Cortex of kidney (tissue), 1 donor: ENCODE measurements at regions not wholly inside any gene's neighbourhood (a gene's known extent, or its start where the extent isn't known, plus 50 kb on each side); places are given as distances from the start of the nearest gene placed in this dataset.

Experiments
- DNase-seq: peaks from one replicate; lab custom pipeline; 2025; lab: John Stamatoyannopoulos, UW

GRCh38 chr5:81914696-81915095 lies 57.1 kb upstream of the ATG10 start:
- DNase-seq, result no peak

- DNase-seq, result no peak
Measured at GRCh38 chr5:81912933-81913332, 58.9 kb upstream of the ATG10 start.

DNA sequence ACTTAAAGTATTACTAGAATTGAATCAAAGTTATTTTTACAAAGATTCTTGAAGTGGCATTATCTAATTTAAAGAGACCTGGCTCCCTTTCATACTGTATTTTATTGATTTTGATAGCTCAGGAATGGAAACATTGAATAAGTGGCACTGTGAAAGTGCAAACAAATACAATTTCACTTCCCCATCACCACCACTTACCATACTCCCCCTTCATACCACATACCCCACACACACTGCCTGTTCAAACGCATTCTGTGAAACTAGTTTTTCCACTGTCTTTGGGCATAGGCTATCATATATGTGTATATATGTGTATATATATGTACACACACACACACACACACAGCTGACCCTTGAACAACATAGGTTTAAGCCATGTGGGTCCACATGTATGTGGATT lies 62.1 kb upstream of the ATG10 start:
- DNase-seq, result no peak

DNA sequence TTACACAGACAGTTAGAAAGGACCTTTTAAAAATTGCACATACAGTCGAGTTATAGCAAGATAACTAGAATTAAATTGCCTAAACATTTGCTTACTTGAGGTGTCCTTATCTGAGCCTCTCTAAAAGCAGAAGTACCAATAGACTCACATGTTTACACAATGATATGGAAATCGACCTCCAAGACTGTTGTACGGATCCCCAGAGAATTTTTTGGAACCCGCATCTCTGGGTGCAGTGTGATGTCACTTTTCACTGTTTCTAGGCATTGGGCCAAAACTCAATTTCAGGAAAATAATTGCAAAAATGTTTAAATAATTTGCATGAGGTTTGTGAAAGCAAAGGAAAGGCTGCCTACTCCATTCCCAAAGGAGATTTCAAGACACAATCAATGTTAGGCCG lies 63.1 kb upstream of the ATG10 start:
- DNase-seq, result no peak

DNA sequence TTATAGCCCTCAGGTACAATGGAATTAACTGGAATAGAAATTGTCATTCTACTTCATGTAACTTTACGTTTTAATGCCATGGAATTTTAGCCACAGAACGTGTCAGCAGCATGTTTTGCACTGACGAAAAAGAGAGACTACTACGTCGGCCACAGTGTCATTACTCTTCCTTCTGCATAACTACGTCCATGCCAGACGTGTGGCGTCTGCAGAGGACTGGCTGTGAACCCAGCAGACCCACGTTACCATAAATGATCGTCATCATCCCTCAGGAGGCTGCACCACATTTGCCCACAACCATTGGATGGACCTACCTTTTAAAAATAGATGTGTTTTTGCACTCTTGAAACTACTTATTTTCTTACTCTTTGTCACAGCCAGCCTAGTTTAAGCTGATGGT lies 63.8 kb upstream of the ATG10 start:
- no peak for DNase-seq

- DNase-seq, result no peak
Measured at GRCh38 chr5:81907012-81907635, 64.7 kb upstream of the ATG10 start.

GRCh38 chr5:81906086-81906485 lies 65.7 kb upstream of the ATG10 start:
- no peak for DNase-seq

DNA sequence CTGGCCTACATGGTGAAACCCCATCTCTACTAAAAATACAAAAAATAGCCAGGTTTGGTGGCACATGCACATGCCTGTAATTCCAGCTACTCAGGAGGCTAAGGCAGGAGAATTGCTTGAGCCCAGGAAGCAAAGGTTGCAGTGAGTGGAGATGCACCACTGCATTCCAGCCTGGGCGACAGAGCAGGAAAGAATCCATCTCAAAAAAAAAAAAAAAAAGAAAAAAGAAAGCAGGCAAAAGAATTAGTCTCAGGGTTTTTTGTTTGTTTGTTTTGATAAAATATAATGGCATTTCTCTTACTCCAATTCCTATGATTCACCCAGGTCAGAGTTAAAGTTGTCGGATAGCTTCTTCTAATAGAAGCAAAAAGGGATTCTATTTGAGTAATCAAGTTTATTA lies 67.0 kb upstream of the ATG10 start:
- no peak for DNase-seq

GRCh38 chr5:81904166-81904565 lies 67.7 kb upstream of the ATG10 start:
- DNase-seq, result no peak

DNA sequence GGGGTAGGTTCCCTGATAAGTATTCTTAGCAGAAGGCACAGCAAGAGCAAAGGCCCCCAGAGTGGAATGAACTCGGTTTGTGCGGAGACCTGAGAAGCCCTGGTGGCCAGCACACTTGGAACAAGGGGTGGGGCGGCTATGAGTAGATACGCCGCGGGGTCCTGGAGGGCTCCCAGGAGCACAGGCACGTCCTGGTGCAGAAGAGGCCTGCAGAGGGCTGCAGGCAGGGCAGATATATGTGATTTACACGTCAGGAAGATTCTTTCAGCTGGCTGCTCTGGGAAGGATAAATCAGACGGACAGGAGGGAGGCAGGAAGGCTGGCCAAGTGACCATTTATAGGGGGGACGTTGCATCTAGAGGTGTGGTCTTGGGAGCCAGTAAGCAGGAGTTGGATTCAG lies 70.2 kb upstream of the ATG10 start:
- DNase-seq, result no peak

DNA sequence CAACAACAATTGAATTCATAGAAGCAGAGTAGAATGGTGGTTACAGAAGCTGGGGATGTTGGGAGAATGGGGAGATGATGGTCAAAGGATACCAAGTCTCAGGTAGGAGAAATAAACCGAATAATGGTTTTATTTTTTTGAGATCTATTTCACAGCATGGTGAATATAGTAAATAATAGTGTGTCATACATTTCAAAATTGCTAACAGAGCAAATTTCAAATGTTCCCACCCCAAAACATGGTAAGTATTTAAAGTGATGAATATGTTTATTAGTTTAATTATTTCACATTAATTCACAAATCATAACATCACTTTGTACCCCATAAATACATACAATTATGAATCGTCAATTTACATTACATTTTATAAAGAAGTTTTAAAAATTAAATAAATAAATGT lies 72.7 kb upstream of the ATG10 start:
- DNase-seq, result no peak

GRCh38 chr5:81898403-81898802 lies 73.4 kb upstream of the ATG10 start:
- DNase-seq, result no peak

GRCh38 chr5:81896764-81897163 lies 75.1 kb upstream of the ATG10 start:
- DNase-seq, result no peak

GRCh38 chr5:81895307-81895706 lies 76.5 kb upstream of the ATG10 start:
- no peak for DNase-seq

DNA sequence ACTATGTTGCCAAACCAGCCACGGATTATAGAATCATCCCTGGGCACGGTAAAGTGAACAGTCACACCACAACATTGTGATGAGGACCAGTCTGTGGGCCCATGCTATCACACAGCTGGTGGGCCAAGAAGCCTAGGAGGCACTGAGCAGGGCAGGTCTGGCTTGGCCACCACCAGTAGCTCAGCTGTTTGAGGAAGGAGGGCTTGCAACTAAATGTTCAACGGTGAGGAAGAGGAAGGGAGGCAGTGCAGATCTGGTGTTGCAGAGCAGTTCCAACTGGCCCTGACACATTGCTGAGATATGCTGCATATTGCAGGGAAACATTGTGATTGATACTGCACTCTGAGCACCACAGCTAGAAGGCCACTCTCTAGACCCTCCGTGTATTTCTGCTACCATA lies 77.9 kb upstream of the ATG10 start:
- DNase-seq, result no peak

DNA sequence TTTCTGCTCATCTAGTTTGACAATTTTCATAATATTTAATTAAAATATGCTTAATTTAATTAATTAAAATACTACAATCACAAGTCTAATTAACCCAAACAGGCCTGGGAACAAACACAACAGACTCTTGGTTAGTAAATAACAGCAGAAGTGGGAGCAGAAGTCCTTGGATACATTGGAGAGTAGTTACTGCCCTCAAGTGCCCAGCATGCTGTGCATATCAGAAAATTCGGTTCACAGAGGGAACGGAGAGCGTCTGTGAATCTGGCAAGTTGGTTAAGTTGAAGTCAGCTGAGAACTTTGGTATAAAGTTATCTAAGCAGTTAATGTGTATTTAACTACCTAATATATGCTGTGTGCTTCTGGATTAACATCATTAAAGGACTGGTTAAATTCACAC lies 87.0 kb upstream of the ATG10 start:
- DNase-seq, result no peak

DNA sequence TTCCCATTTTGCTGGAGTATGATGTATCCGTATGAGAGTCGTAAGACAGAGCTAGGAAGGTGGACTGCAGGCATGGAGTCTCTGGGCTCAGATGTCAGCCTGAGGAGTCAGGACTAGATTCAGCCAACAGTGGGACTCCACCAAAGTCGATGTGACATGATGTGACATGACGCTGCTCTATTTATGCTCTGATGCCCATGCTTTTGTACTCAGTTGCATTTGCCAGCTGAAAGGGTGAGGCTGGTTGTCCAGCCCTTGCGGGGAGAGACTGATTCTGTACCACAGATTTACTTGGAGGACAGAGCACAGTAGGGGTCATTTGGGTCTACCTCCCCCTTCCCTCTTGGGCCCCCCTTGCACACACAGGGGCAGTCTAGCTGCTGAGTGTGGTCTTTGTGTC lies 88.5 kb upstream of the ATG10 start:
- DNase-seq, result no peak

DNA sequence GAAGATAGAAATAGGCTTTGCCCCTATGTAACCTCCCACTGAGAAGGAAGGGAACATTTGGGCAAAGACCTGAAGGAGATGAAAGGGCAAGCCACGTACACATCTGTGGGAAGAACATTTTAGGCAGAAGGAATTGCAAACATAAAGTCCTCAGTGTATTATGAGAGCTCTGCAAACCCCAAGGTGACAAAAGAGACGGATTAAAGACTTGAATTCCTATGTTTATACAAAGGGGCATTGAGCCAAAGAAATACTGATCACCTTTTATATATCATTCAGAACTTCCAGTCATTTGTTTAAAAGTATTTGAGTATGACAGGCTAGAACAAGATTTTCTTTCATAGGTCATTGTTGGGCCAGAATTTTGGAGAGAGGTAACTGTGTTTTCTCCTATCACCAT lies 90.2 kb upstream of the ATG10 start:
- no peak for DNase-seq

GRCh38 chr5:81879936-81880335 lies 91.9 kb upstream of the ATG10 start:
- no peak for DNase-seq

DNA sequence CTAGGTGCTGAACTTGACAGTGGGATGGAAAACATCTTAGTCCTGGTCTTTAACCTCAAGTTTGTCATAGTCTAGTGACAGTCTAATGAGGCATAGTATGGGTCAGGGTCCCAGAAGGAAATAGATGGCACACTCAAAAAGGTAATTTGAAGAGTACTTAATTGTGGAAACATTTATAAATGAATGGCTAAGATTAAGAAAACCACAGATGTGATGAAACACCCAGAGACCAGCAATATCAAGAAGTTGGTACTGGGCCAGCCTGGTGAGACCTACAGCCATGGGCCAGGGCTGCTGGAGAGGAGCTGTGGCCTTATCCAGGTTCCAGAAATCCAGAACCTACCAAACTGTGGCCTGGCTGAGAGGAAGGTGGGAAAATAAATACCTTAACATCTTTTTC lies 93.5 kb upstream of the ATG10 start:
- DNase-seq, result no peak

GRCh38 chr5:81866994-81867393 lies 104.8 kb upstream of the ATG10 start:
- DNase-seq, result no peak

DNA sequence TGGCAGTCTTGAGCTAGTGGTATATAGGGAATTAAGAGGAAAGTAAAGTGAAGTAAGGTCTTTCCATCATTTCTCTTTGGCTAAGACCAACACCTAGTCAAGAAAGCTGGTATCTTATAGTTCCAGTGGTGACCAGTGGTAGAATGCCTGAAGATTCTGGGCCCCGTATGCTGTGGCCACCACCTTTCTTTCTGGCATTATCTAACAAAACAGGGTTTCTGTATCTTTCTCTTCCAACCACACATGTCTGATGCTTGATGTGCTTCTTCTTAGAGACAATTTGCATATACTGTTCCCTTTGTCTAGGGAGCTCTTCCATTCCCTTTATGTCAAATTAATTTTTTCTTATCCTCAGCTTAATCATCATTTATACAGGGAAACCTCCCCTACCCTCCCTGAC lies 109.9 kb upstream of the SSBP2 start:
- no peak for DNase-seq

- no peak for DNase-seq
Measured at GRCh38 chr5:81859624-81860023, 108.7 kb upstream of the SSBP2 start.

DNA sequence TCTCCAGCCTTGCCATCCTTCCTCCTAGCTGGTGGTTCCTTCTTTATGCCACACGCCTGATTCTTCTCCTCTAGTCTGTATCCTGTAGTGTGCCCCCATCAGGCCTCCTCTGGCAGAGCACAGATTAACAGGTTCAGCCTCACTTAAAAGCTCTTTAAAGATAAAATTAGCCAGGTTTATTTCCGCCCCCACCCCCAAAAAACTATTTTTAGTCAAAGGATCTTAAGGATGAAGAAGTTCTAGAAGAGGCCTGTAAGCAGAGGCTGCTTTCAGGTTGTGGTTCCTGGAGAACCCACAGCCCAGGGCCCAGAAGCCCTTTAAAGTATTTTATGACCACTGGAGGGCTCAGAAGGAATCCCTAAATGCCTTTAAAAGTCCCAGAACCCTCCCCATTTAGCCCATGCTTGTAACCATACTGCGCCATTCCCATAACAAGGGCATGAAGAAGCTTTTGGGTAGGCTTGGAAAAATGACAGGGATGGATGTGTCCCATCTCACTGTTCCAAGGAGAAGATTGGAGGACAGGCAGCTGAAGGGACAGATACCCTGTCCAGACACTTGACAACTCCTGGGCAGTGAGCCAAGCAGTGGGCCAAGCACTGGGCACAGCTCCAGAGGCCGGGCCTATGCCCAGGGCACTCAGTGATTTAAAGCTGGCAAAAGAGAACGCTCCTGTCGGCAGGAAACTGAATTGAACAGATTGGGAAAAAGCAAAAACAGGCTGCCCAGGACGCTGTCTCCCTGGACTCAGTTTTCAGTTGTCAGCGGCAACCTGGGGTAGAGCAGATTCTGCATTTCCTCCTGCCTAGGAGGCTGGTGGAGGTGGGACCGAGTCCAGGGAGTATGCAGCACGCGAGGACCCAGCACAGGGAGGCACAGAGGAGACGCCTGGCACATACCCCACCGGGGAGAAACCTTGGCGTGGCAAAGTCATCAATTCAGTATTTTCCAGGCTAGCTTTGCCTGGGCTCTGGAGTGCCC lies 106.3 kb upstream of the SSBP2 start:
- no peak for DNase-seq
